Fibroblast of skin of back (primary cell): ENCODE measurements at regions not wholly inside any gene's neighbourhood (a gene's known extent, or its start where the extent isn't known, plus 50 kb on each side); places are given as distances from the start of the nearest gene placed in this dataset.
"Not testable (repeated sequence)": the region's sequence is repeated elsewhere in the genome, so short reads cannot be mapped to it uniquely, and the experiment has no call there.

Source experiments
- DNase-seq: peaks from one replicate; pipeline ENCODE4 v3.0.0-alpha.2; 2013

GRCh38 chr5:88092358-88092757, 176.3 kb downstream of the TMEM161B start:
- DNase-seq: no peak

- DNase-seq: no peak
Measured at GRCh38 chr5:88090506-88090905, 178.1 kb downstream of the TMEM161B start.

GRCh38 chr5:88089719-88090390, 178.8 kb downstream of the TMEM161B start:
- no peak for DNase-seq

GRCh38 chr5:88085462-88085861, 183.2 kb downstream of the TMEM161B start:
- DNase-seq: no peak

- no peak for DNase-seq
Measured at GRCh38 chr5:88081877-88082276, 186.8 kb downstream of the TMEM161B start.

- no peak for DNase-seq
Measured at GRCh38 chr5:88063813-88064212, 204.8 kb downstream of the TMEM161B start.

GRCh38 chr5:88060194-88060593, 208.5 kb downstream of the TMEM161B start:
- no peak for DNase-seq

GRCh38 chr5:88058625-88059024, 210.0 kb downstream of the TMEM161B start:
- no peak for DNase-seq

- DNase-seq: not testable (repeated sequence)
Measured at GRCh38 chr5:88052468-88052867, 216.2 kb downstream of the TMEM161B start.

GRCh38 chr5:88051148-88051547, 217.5 kb downstream of the TMEM161B start:
- no peak for DNase-seq

- no peak for DNase-seq
Measured at GRCh38 chr5:88049737-88050136, 218.9 kb downstream of the TMEM161B start.

GRCh38 chr5:88049156-88049555, 219.5 kb downstream of the TMEM161B start:
- DNase-seq: no peak

GRCh38 chr5:88045931-88046461, 222.6 kb downstream of the TMEM161B start:
- no peak for DNase-seq

- DNase-seq: no peak
Measured at GRCh38 chr5:88045165-88045564, 223.5 kb downstream of the TMEM161B start.

GRCh38 chr5:88034520-88034919, 234.1 kb downstream of the TMEM161B start:
- DNase-seq: no peak

GRCh38 chr5:88033191-88033590, 235.5 kb downstream of the TMEM161B start:
- DNase-seq: no peak

GRCh38 chr5:88029011-88029410, 239.6 kb downstream of the TMEM161B start:
- no peak for DNase-seq

GRCh38 chr5:88021141-88021540, 247.5 kb downstream of the TMEM161B start:
- no peak for DNase-seq

GRCh38 chr5:88014984-88015383, 253.7 kb downstream of the TMEM161B start:
- DNase-seq: not testable (repeated sequence)

- no peak for DNase-seq
Measured at GRCh38 chr5:88000877-88001276, 267.8 kb downstream of the TMEM161B start.

GRCh38 chr5:87997662-87998061, 271.0 kb downstream of the TMEM161B start:
- no peak for DNase-seq

GRCh38 chr5:87966213-87966612, 302.4 kb downstream of the TMEM161B start:
- no peak for DNase-seq

- DNase-seq: no peak
Measured at GRCh38 chr5:87954121-87954520, 314.5 kb downstream of the TMEM161B start.

- no peak for DNase-seq
Measured at GRCh38 chr5:87951661-87952060, 317.0 kb downstream of the TMEM161B start.
